Suprapubic skin (tissue), 3 donors: ENCODE measurements at regions not wholly inside any gene's neighbourhood (a gene's known extent, or its start where the extent isn't known, plus 50 kb on each side); places are given as distances from the start of the nearest gene placed in this dataset.

ENCODE experiments used
- CTCF ChIP-seq, 2 donors: fragments of 200-600 bp in 1 of 2; fragments of 450-650 bp in 1 of 2; sonication (generic) in 1 of 2; IDR thresholded peaks; one replicate each; pipeline ENCODE4 v1.5.1; 2016 to 2019; ENCODE audit warnings: antibody characterized with exemption in 2 of 2, mild to moderate bottlenecking in 1 of 2, moderate library complexity in 1 of 2
- POLR2A ChIP-seq, 2 donors: fragments of 450-650 bp; IDR thresholded peaks; one replicate each; pipeline ENCODE4 v1.6.1; 2017; ENCODE audit warnings: antibody characterized with exemption in 2 of 2, mild to moderate bottlenecking in 2 of 2, moderate library complexity in 2 of 2

GRCh38 chrX:40936827-40937226 is 148.4 kb upstream of the USP9X start:
- no peak for TF ChIP-seq CTCF (IDR thresholded peaks at IDR 0.05)
- no peak for TF ChIP-seq POLR2A (IDR thresholded peaks at IDR 0.05)
